ENCODE measurements at regions not wholly inside any gene's neighbourhood (a gene's known extent, or its start where the extent isn't known, plus 50 kb on each side); places are given as distances from the start of the nearest gene placed in this dataset.

DNA sequence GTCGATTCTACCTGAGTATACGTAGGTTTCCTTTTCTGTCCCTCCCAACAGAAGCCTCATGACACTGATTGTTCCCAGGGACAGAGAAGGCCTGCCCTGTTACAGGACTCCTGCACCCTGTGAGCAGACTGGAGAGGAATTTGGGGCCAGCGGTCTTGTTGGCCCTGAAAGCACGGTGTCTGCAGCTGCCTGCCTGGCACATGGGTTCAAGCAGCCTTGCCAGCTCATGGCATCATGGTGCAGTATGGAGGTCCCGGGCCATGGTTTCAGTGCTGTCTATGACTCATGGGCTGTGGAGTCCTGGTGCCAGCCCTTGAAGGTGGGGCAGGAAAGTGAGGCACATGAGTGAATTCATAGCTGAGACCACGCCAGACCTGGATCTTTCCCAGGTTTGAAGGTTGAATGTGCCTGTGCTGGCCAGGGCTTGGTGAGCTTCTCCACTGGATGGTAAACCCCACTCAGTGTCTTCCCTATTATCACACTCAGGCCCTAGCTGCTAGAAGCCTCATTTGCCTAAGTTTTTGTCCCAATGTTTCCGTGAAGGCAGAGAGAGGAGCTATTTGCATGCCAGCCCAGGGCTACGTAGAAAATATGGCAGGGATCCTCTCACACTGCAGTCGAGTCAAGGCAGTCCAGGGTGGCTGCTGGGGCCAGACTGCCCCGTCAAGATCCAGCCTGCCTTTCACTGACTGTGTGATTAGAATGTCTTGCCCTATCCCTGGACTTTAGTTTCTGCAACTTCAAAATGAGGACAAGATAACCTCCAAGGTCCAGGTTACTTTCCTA, 277.2 kb upstream of the CCL2 start:
- H3K4me1 ChIP-seq (ENCODE audit: control insufficient read depth, insufficient read depth, low read length, unreplicated experiment) = no peaks in the 10 kb centered on the region
- no peak overlapping the region for H2AFZ ChIP-seq (ENCODE audit: low read length, unreplicated experiment)
- H3K4me3 ChIP-seq (ENCODE audit: low read depth, low read length) = no peak overlapping the region
- no peak overlapping the region for H3K27ac ChIP-seq (ENCODE audit: low read depth, low read length)
- no peaks in the 10 kb centered on the region for H3K36me3 ChIP-seq (ENCODE audit: insufficient read depth, low read length)
- H3K79me2 ChIP-seq (ENCODE audit: control insufficient read depth, insufficient read depth, low read length, unreplicated experiment) = no peaks in the 10 kb centered on the region
- H3K27me3 ChIP-seq (ENCODE audit: insufficient read depth, low read length) = no peaks in the 10 kb centered on the region

DNA sequence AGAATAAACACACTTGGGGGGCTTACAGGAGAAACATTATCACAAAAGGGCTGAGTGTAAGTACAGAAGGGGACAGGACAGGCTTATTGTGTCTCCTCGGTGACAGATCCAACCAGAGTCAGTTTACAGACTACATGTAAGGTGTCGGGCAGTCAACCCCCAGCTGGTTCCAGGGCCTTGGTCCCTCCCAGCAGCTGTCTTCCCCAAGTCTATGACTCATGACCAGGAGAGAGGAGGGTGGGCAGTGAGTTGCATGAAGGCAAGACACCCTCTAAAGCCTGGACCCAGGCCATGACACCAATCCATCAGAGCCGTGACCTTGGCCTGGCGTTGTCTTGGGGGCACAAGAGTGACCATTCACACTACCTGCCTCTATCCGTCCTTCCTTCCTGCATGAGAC, 276.2 kb upstream of the CCL2 start:
- H3K27ac ChIP-seq (ENCODE audit: low read depth, low read length) = no peak overlapping the region

DNA sequence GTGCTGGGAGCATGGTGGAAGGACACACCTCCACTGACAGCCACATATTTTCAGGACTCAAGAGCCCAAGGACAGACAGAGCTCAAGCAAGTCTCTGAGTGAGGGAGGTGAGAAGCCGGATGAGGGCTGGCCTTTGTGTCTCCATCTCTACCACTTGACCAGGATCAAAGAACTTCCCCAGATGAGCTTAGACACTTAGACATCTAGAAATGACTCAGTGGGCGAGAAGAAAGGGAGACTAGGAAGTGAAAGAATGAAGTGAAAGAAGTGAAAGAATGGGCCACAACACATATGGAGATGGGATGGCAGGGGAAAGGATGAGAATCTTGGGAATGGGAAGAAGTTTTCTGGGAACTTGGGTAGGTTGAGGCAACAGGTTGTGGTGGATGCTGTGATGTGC, 274.9 kb upstream of the CCL2 start:
- H3K36me3 ChIP-seq (ENCODE audit: insufficient read depth, low read length) = no peaks in the 10 kb centered on the region
- no peaks in the 10 kb centered on the region for H3K79me2 ChIP-seq (ENCODE audit: control insufficient read depth, insufficient read depth, low read length, unreplicated experiment)
- H3K27ac ChIP-seq (ENCODE audit: low read depth, low read length) = no peak overlapping the region
- no peak overlapping the region for H2AFZ ChIP-seq (ENCODE audit: low read length, unreplicated experiment)
- H3K4me1 ChIP-seq (ENCODE audit: control insufficient read depth, insufficient read depth, low read length, unreplicated experiment) = no peaks in the 10 kb centered on the region
- H3K4me3 ChIP-seq (ENCODE audit: low read depth, low read length) = no peak overlapping the region
- no peaks in the 10 kb centered on the region for H3K27me3 ChIP-seq (ENCODE audit: insufficient read depth, low read length)

More for the DNA sequence above, 276.2 kb upstream of the CCL2 start:
- no peak overlapping the region for H2AFZ ChIP-seq (ENCODE audit: low read length, unreplicated experiment)
- H3K4me1 ChIP-seq (ENCODE audit: control insufficient read depth, insufficient read depth, low read length, unreplicated experiment) = no peaks in the 10 kb centered on the region
- no peaks in the 10 kb centered on the region for H3K27me3 ChIP-seq (ENCODE audit: insufficient read depth, low read length)
- H3K79me2 ChIP-seq (ENCODE audit: control insufficient read depth, insufficient read depth, low read length, unreplicated experiment) = no peaks in the 10 kb centered on the region
- no peaks in the 10 kb centered on the region for H3K36me3 ChIP-seq (ENCODE audit: insufficient read depth, low read length)
- no peak overlapping the region for H3K4me3 ChIP-seq (ENCODE audit: low read depth, low read length)

DNA sequence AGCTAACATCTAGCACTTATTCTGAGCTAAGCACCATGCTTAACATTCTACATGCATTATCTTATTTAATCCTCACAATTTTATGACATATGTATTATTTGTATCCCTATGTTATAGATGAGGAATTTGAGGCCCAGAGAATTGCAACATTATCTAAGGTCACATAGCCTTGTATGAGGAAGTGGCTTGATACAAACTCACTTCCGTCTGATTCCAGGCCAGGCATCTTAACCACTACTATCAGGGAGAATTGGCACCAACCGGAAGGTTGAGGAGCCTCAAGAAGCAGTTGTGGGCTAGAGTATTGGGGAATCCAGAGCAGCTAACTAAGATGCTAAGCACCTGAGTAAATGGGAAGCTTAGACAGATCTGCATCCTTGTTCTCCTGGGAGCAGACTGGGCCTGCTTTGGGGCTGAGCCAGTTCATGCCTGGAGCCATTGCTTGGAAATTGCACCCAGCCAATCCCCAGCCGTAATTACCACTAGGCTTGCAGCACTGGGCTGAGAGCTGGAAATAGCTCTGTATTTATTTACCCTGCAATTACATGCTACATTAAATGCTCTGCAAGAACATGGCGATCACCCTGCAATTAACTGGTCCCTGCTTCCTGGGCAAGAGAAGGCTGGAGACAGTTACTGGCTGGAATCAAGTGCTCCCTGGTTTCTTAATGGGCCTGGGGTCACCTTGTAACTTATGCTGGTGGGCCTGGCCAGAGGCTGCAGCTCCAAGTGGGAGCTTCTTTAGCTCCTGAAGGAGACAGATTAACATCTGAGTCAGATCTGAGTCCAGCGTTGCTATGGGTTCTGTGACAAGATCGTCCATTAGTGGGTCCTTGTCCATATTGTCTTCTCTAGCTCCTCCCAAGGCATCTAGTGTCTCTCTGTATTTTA, 273.1 kb upstream of the CCL2 start:
- Histone ChIP-seq H3K4me1 (ENCODE audit: control insufficient read depth, insufficient read depth, low read length, unreplicated experiment) (no peaks in the 10 kb centered on the region), H3K36me3 (ENCODE audit: insufficient read depth, low read length) (no peaks in the 10 kb centered on the region), H3K27ac (ENCODE audit: low read depth, low read length) (no peak overlapping the region), H3K4me3 (ENCODE audit: low read depth, low read length) (no peak overlapping the region), H3K27me3 (ENCODE audit: insufficient read depth, low read length) (no peaks in the 10 kb centered on the region), H3K79me2 (ENCODE audit: control insufficient read depth, insufficient read depth, low read length, unreplicated experiment) (no peaks in the 10 kb centered on the region), H2AFZ (ENCODE audit: low read length, unreplicated experiment) (no peak overlapping the region)

DNA sequence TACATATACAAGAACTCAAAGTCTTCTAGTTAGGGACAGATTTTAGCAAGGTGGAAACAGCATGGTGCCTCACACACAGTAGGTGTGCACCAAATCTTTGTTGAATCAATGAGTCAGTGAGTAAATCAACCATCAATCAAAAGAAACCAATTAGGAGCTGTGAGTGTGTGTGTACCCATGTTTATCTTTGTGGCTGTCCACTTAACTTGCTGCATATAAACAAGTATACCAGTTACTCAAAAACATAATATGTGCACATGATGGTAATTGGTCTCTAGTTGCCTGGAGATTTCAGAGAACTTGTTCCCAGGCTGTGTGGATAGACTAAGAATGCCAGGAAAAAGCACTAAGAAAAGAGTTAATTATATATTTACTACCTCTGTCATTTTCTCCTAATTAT, 272.2 kb upstream of the CCL2 start:
- Histone ChIP-seq H3K4me3 (ENCODE audit: low read depth, low read length) (no peak overlapping the region), H3K27me3 (ENCODE audit: insufficient read depth, low read length) (no peaks in the 10 kb centered on the region), H3K79me2 (ENCODE audit: control insufficient read depth, insufficient read depth, low read length, unreplicated experiment) (no peaks in the 10 kb centered on the region), H3K27ac (ENCODE audit: low read depth, low read length) (no peak overlapping the region), H3K4me1 (ENCODE audit: control insufficient read depth, insufficient read depth, low read length, unreplicated experiment) (no peaks in the 10 kb centered on the region), H3K36me3 (ENCODE audit: insufficient read depth, low read length) (no peaks in the 10 kb centered on the region), H2AFZ (ENCODE audit: low read length, unreplicated experiment) (no peak overlapping the region)

DNA sequence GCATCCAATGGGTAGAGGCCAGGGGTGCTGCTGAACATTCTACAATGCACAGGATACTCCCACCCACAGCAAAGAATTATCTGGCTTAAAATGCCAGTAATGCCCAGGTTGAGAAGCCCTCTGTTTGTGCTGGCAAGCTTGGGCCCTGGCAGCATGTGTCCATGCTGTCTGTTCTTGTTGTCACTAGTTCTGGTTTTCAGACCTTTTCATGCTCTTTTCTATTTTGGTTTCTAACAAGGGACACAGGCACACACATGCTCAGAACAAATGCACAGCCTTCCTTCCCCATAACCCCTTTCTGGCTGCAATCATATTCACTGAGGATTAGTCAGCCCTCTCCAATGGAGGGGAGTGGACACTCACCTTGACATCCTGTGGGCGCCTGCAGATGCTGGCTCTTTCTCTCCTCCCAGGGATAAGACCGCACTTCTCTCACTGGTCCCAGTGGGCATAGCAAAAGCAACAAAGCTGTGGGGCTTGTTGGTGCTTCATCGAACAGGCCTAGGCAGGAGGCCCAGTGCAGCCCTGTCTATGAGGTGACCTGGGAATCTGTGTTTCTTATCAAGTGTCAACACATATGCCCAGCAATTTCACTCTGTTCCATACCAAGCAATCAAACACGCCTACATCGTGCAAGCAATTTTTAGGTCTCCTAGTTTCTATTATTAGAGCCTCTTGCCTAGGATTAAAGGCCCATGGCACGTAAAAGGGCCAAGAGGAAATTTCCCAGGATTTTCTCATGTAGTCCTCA, 271.1 kb upstream of the CCL2 start:
- H3K27me3 ChIP-seq (ENCODE audit: insufficient read depth, low read length) = no peaks in the 10 kb centered on the region
- no peak overlapping the region for H2AFZ ChIP-seq (ENCODE audit: low read length, unreplicated experiment)
- no peaks in the 10 kb centered on the region for H3K4me1 ChIP-seq (ENCODE audit: control insufficient read depth, insufficient read depth, low read length, unreplicated experiment)
- no peaks in the 10 kb centered on the region for H3K79me2 ChIP-seq (ENCODE audit: control insufficient read depth, insufficient read depth, low read length, unreplicated experiment)
- H3K36me3 ChIP-seq (ENCODE audit: insufficient read depth, low read length) = no peaks in the 10 kb centered on the region
- H3K27ac ChIP-seq (ENCODE audit: low read depth, low read length) = no peak overlapping the region
- no peak overlapping the region for H3K4me3 ChIP-seq (ENCODE audit: low read depth, low read length)

DNA sequence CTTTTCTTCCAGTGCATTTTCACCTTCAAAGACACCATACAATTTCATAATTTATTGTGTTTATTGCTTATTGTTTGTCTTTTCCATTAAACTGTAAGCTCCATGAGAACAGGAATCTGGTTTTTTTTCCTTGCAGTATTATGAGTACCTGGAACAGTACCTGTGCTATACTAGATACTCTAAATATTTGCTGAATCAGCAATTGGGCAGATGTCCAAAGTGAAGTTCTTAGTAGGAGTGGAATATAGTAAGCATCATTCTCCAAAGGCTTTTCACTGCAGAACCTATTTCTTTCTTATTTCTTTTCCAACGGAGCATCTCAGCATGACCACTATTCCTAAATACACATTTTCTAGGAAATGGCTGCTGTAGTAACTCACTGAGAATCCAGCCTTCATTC, 269.0 kb upstream of the CCL2 start:
- Histone ChIP-seq H3K79me2 (ENCODE audit: control insufficient read depth, insufficient read depth, low read length, unreplicated experiment) (no peaks in the 10 kb centered on the region), H3K27me3 (ENCODE audit: insufficient read depth, low read length) (no peaks in the 10 kb centered on the region), H3K36me3 (ENCODE audit: insufficient read depth, low read length) (no peaks in the 10 kb centered on the region), H3K27ac (ENCODE audit: low read depth, low read length) (no peak overlapping the region), H3K4me3 (ENCODE audit: low read depth, low read length) (no peak overlapping the region), H3K4me1 (ENCODE audit: control insufficient read depth, insufficient read depth, low read length, unreplicated experiment) (no peaks in the 10 kb centered on the region), H2AFZ (ENCODE audit: low read length, unreplicated experiment) (no peak overlapping the region)

DNA sequence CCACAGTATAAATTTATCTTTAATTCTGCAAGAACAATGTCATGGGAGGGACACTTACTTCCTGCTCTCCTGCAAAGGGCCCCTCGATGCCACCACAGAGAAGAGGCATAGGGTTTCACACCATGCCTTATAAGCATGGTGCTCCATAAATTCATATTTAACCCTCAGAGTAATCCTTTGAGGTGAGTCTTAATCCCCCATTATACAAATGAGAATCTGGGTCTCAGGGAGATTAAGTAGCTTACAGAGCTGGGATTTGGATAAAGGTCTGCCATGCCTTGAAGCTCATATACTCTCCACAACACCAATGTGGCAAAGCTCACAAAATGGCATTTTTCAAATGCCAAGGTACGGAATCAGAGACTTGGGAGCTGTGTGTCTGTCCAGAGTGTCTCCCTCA, 268.5 kb upstream of the CCL2 start:
- H2AFZ ChIP-seq (ENCODE audit: low read length, unreplicated experiment) = no peak overlapping the region
- no peaks in the 10 kb centered on the region for H3K79me2 ChIP-seq (ENCODE audit: control insufficient read depth, insufficient read depth, low read length, unreplicated experiment)
- H3K36me3 ChIP-seq (ENCODE audit: insufficient read depth, low read length) = no peaks in the 10 kb centered on the region
- no peaks in the 10 kb centered on the region for H3K27me3 ChIP-seq (ENCODE audit: insufficient read depth, low read length)
- H3K27ac ChIP-seq (ENCODE audit: low read depth, low read length) = no peak overlapping the region
- no peak overlapping the region for H3K4me3 ChIP-seq (ENCODE audit: low read depth, low read length)
- no peaks in the 10 kb centered on the region for H3K4me1 ChIP-seq (ENCODE audit: control insufficient read depth, insufficient read depth, low read length, unreplicated experiment)

DNA sequence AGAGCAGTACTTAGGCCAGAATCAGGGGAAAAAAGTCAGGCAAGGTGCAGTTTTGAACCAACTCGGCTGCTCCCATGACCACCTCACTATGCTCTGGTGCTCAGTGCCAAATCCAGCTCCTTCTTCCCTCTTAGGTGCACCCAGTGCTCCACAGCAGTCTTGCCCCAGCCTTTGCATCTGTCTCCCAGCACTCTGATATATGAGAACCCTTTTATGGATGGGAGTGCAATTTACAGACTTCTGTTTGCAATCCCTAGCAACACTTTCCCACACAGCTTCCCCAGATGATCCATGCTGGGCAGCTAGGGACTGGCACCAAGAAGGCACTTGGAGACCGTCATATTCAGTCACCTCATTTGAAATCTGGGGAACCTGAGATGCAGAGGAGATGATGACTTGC, 267.9 kb upstream of the CCL2 start:
- no peak overlapping the region for H3K4me3 ChIP-seq (ENCODE audit: low read depth, low read length)
- no peak overlapping the region for H3K27ac ChIP-seq (ENCODE audit: low read depth, low read length)

DNA sequence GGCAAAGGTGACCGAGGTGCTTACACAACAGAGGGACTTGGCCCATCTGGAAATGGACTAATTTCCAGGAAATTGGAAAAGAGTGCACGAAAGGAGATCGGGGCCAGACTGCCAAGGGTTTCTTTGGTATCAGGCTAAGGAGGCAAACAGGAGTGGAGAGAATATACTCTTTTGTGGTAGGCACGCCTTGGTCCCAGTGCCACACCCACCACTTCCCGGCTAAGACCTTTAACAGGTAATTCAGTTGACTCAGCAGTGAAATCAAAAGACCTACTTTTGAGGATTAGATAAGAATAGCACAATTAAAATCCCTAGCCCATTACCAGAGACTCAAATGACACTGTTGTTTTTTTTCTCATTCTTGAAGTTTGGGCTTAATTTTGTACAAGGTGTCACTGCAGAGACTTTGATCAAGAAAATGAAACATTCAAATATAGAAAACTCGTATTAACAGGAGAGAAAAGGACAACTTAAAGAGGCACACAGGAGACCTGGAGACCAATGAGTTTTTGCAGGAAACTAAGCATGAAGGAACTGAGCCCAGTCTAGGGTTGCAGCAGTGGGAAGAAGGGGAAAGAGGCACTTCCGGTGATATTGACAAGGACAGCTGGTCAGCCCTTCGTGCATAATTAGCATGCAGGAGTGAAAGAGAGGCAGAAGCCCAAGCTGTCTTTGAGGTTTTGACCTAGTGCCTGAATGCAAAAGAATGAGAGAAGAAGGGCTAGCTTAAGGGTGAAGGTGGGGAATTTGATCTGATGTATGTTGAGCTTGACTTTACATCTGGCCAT, 265.5 kb upstream of the CCL2 start:
- no peak overlapping the region for H2AFZ ChIP-seq (ENCODE audit: low read length, unreplicated experiment)
- H3K4me1 ChIP-seq (ENCODE audit: control insufficient read depth, insufficient read depth, low read length, unreplicated experiment) = no peaks in the 10 kb centered on the region
- H3K36me3 ChIP-seq (ENCODE audit: insufficient read depth, low read length) = no peaks in the 10 kb centered on the region
- H3K79me2 ChIP-seq (ENCODE audit: control insufficient read depth, insufficient read depth, low read length, unreplicated experiment) = no peaks in the 10 kb centered on the region
- H3K27me3 ChIP-seq (ENCODE audit: insufficient read depth, low read length) = no peaks in the 10 kb centered on the region
- H3K27ac ChIP-seq (ENCODE audit: low read depth, low read length) = no peak overlapping the region
- no peak overlapping the region for H3K4me3 ChIP-seq (ENCODE audit: low read depth, low read length)

More for the DNA sequence above, 267.9 kb upstream of the CCL2 start:
- Histone ChIP-seq H3K36me3 (ENCODE audit: insufficient read depth, low read length) (no peaks in the 10 kb centered on the region), H3K4me1 (ENCODE audit: control insufficient read depth, insufficient read depth, low read length, unreplicated experiment) (no peaks in the 10 kb centered on the region), H2AFZ (ENCODE audit: low read length, unreplicated experiment) (no peak overlapping the region), H3K79me2 (ENCODE audit: control insufficient read depth, insufficient read depth, low read length, unreplicated experiment) (no peaks in the 10 kb centered on the region), H3K27me3 (ENCODE audit: insufficient read depth, low read length) (no peaks in the 10 kb centered on the region)
